ENCODE measurements at regions not wholly inside any gene's neighbourhood (a gene's known extent, or its start where the extent isn't known, plus 50 kb on each side); places are given as distances from the start of the nearest gene placed in this dataset.
"Not testable (repeated sequence)": the region's sequence is repeated elsewhere in the genome, so short reads cannot be mapped to it uniquely, and the experiment has no call there.

DNA sequence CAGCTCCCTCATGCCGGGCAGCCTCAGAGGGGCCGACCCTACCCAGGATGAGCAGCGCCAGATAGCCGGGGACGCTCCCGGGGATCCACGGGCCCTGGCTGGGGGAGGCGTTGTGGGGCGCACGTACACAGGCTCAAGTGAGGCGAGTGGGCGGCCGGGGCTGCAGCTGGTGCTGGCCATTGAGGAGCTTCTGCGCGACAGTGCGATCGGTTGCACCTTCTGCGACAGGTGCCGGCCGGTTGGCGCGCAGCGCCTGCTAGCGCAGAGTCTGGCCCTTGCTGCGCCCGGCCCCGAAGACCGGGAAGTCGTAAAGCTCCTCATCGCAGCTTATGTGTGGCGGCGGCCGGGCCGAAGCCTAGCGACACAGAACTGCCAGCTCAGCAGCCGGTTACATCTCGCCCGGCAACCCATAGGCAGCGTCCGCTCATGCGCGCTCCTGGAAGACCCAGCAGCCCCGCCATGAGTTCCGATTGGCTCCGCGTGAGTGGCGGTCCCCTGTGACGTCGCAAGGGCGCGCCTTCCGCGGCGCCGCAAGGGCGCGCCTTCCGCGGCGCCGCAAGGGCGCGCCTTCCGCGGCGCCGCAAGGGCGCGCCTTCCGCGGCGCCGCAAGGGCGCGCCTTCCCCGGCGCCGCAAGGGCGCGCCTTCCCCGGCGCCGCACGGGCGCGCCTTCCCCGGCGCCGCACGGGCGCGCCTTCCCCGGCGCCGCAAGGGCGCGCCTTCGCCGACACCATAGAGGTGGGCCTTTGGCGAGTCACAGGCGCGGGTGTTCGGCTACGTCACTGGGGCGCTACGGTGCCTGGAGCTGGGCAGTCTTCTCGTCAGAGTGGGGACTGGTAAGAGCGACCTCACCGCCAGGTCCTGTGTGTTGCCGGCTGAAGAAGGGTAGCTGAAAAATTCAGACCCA lies 308.6 kb downstream of the ZNF37A start:
- TF ChIP-seq EZH2 (IDR thresholded peaks at IDR 0.05; ENCODE audit: borderline replicate concordance, low read depth, low read length, severe bottlenecking), result not testable (repeated sequence)
- TF ChIP-seq, protein P1, sequence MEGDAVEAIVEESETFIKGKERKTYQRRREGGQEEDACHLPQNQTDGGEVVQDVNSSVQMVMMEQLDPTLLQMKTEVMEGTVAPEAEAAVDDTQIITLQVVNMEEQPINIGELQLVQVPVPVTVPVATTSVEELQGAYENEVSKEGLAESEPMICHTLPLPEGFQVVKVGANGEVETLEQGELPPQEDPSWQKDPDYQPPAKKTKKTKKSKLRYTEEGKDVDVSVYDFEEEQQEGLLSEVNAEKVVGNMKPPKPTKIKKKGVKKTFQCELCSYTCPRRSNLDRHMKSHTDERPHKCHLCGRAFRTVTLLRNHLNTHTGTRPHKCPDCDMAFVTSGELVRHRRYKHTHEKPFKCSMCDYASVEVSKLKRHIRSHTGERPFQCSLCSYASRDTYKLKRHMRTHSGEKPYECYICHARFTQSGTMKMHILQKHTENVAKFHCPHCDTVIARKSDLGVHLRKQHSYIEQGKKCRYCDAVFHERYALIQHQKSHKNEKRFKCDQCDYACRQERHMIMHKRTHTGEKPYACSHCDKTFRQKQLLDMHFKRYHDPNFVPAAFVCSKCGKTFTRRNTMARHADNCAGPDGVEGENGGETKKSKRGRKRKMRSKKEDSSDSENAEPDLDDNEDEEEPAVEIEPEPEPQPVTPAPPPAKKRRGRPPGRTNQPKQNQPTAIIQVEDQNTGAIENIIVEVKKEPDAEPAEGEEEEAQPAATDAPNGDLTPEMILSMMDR (IDR thresholded peaks at IDR 0.05; ENCODE audit: borderline replicate concordance, extremely low read depth, low read length, poor library complexity, severe bottlenecking), result not testable (repeated sequence)

All from DND-41 (cell line).